Central memory CD8-positive, alpha-beta T cell (primary cell): ENCODE measurements at regions not wholly inside any gene's neighbourhood (a gene's known extent, or its start where the extent isn't known, plus 50 kb on each side); places are given as distances from the start of the nearest gene placed in this dataset.

ENCODE experiments used
- ATAC-seq: fragments of 150-1000 bp; cut with Tn5 transposase; replicated peaks from 2 replicates; pipeline ENCODE4 v1.10.0; 2022; ENCODE audit warnings: mild to moderate bottlenecking, moderate FRiP score, moderate number of reproducible peaks; ENCODE audit not compliant: poor library complexity, severe bottlenecking; ENCODE audit errors: extremely low read depth
- DNase-seq, 2 donors: peaks; one replicate each; pipeline ENCODE4 v3.0.0; 2021; ENCODE audit warnings: low spot score in 2 of 2
- H3K27ac Mint-ChIP-seq: one replicate; pipeline ENCODE4 v1.8.0; 2022; ENCODE audit warnings: low read depth, mild to moderate bottlenecking, moderate library complexity, mixed read lengths
- H3K27me3 Mint-ChIP-seq: one replicate; pipeline ENCODE4 v1.8.0; 2022; ENCODE audit warnings: mixed read lengths
- H3K36me3 Mint-ChIP-seq: one replicate; pipeline ENCODE4 v1.8.0; 2022; ENCODE audit warnings: mild to moderate bottlenecking, moderate library complexity, mixed read lengths; ENCODE audit not compliant: insufficient read depth
- H3K4me1 Mint-ChIP-seq: one replicate; pipeline ENCODE4 v1.8.0; 2022; ENCODE audit warnings: mixed read lengths
- H3K4me3 Mint-ChIP-seq: one replicate; pipeline ENCODE4 v1.8.0; 2022; ENCODE audit warnings: mild to moderate bottlenecking, moderate library complexity, mixed read lengths
- H3K9me3 Mint-ChIP-seq: one replicate; pipeline ENCODE4 v1.8.0; 2022; ENCODE audit warnings: mixed read lengths

DNA sequence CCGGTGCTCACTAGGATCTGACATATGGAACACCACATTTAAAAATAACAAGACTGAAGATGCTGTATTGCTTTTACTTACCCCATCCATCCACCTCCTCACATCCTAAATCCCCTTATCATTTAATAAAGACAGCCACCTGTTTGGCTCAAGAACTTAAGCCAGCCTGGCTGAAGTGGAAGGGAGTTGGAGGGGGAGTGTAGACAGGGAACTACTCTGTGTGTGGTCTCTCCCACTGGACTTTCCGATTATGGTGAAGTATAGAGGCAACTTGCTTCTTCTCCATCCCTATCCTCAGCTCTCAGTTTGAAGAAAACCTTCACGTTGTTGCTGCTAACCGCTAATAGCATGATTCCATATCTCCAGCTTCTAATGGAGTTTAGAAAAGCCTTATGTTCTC is 313.4 kb downstream of the CDH11 start:
- DNase-seq: no peak
- Mint-ChIP-seq H3K27me3 (no peaks in the 10 kb centered on the region), H3K27ac (no peak overlapping the region), H3K4me3 (no peak overlapping the region), H3K36me3 (no peaks in the 10 kb centered on the region), H3K4me1 (no peaks in the 10 kb centered on the region), H3K9me3 (peaks cover 37% of the 10 kb centered on the region)
- ATAC-seq: no peak

DNA sequence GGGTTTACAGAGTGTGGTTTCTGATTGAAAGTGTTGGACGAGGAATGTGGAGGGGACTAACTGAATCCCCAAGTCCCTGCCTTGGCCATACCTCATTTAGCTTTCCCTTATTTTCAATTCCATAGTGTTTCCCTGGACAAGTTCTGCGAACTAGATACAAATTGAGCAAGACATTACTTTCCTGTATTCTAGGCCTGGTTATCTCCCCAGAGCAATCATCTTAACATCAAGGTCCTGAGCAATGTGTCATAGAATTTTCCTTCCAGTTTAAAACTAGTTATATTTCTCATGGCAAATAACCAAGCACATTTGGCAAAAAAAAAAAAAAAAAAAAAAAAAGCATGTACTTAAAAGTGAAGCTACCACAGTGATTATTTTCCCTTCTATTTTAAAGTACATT is 330.1 kb downstream of the CDH11 start:
- peaks cover 21% of the 10 kb centered on the region for H3K9me3 Mint-ChIP-seq
- H3K27me3 Mint-ChIP-seq: no peaks in the 10 kb centered on the region
- H3K36me3 Mint-ChIP-seq: no peaks in the 10 kb centered on the region
- no peaks in the 10 kb centered on the region for H3K4me1 Mint-ChIP-seq
- DNase-seq (no peak), ATAC-seq (no peak)
- H3K4me3 Mint-ChIP-seq: no peak overlapping the region
- no peak overlapping the region for H3K27ac Mint-ChIP-seq

DNA sequence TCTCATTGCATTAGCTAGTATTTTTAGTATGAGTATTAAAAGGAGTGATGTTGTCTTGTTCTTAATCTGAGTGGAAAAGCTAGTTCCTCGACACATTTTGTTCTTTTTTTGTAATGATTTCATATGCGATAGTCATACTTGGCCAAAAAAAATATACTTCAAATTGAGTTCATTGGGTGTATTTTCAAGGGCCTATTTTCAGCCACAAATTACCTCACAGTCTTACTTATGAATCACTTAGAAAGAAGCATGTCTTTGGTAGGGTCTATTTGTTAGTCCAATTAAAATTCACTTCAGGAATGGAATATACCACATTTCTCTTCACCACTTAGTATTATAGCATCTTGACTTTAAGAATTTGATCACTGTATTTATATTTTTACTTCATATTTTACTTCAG is 337.2 kb downstream of the CDH11 start:
- DNase-seq: no peak
- Mint-ChIP-seq H3K4me1 (no peaks in the 10 kb centered on the region), H3K9me3 (peaks cover 12% of the 10 kb centered on the region)

GRCh38 chr16:64782484-64782883 is 339.4 kb downstream of the CDH11 start:
- no peak overlapping the region for H3K27ac Mint-ChIP-seq
- no peak overlapping the region for H3K4me3 Mint-ChIP-seq
- peaks cover 14% of the 10 kb centered on the region for H3K9me3 Mint-ChIP-seq
- no peaks in the 10 kb centered on the region for H3K27me3 Mint-ChIP-seq
- no peaks in the 10 kb centered on the region for H3K36me3 Mint-ChIP-seq
- ATAC-seq (no peak), DNase-seq (no peak)
- H3K4me1 Mint-ChIP-seq: no peaks in the 10 kb centered on the region

More for the DNA sequence above, 337.2 kb downstream of the CDH11 start:
- ATAC-seq: no peak
- H3K36me3 Mint-ChIP-seq: no peaks in the 10 kb centered on the region
- H3K4me3 Mint-ChIP-seq: no peak overlapping the region
- no peak overlapping the region for H3K27ac Mint-ChIP-seq
- H3K27me3 Mint-ChIP-seq: no peaks in the 10 kb centered on the region

- no peak for ATAC-seq
- Mint-ChIP-seq H3K27ac (no peak overlapping the region), H3K27me3 (no peaks in the 10 kb centered on the region), H3K9me3 (peaks cover 11% of the 10 kb centered on the region), H3K4me3 (no peak overlapping the region), H3K4me1 (no peaks in the 10 kb centered on the region), H3K36me3 (no peaks in the 10 kb centered on the region)
- DNase-seq: no peak
Observed at GRCh38 chr16:64780445-64780844, 341.4 kb downstream of the CDH11 start.

DNA sequence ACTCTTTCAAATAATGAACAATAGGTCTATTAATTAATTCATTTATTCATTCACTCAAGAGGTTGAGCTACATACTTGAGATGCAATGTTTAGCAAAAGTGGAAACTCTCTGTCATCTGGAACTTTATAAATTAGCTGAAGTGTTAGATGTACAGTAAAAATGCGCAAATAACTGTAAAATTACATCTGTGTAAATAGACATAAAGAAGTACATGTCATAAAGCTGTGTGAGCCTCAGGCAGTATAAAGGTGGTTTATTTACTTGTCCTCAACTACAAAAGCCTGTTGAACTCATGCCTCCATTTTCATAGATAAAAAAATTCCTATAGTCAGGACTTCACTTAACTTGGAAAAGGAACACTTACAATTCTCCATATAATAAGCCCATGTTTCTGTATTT is 343.1 kb downstream of the CDH11 start:
- Mint-ChIP-seq H3K27ac (no peak overlapping the region), H3K9me3 (peaks cover 22% of the 10 kb centered on the region), H3K4me3 (no peak overlapping the region), H3K36me3 (no peaks in the 10 kb centered on the region), H3K27me3 (no peaks in the 10 kb centered on the region), H3K4me1 (no peaks in the 10 kb centered on the region)
- DNase-seq: no peak
- no peak for ATAC-seq

DNA sequence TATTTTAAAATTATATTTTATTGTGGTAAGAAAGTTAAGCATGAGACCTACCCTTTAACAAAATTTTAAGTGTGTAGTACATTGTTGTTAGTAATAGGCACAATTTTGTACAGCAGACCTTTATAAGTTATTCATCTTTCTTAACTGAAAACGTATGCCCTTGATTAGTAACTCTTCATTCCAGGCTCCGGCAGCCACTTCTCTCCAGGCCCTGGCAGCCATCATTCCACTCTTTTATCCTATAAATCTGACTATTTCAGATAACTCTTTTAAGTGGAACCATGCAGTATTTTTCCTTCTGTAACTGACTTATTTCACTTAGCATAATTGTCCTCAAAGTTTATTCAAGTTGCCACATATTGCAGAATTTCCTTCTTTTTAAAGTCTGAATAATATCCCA is 348.2 kb downstream of the CDH11 start:
- Mint-ChIP-seq H3K4me1 (no peaks in the 10 kb centered on the region), H3K27me3 (no peaks in the 10 kb centered on the region), H3K36me3 (no peaks in the 10 kb centered on the region), H3K27ac (no peak overlapping the region), H3K4me3 (no peak overlapping the region), H3K9me3 (peaks cover 22% of the 10 kb centered on the region)
- DNase-seq: no peak
- no peak for ATAC-seq

DNA sequence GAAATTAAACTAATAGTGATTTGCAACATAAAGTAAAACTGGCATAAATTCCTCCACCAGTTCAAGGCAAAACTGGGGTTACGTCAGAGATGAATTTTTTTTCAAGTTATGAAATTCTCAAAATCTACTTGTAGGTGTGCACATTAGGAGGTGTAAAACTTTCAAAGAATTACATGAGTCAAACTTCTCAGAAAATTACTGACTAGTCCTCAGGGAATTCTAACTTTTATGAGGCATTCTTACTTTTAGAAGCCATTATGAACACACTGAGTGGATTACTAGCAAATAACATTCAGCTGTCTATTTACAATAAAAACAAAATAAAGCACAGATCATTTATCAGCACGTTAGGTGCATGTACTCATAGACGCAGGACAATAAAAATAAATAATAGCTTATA is 348.7 kb downstream of the CDH11 start:
- Mint-ChIP-seq H3K4me3 (no peak overlapping the region), H3K27me3 (no peaks in the 10 kb centered on the region), H3K36me3 (no peaks in the 10 kb centered on the region), H3K9me3 (peaks cover 22% of the 10 kb centered on the region), H3K27ac (no peak overlapping the region), H3K4me1 (no peaks in the 10 kb centered on the region)
- DNase-seq: no peak
- no peak for ATAC-seq

GRCh38 chr16:64771273-64771672 is 350.6 kb downstream of the CDH11 start:
- DNase-seq: no peak
- Mint-ChIP-seq H3K4me3 (no peak overlapping the region), H3K4me1 (no peaks in the 10 kb centered on the region), H3K36me3 (no peaks in the 10 kb centered on the region), H3K27me3 (no peaks in the 10 kb centered on the region), H3K9me3 (peaks cover 26% of the 10 kb centered on the region), H3K27ac (no peak overlapping the region)
- ATAC-seq: no peak

DNA sequence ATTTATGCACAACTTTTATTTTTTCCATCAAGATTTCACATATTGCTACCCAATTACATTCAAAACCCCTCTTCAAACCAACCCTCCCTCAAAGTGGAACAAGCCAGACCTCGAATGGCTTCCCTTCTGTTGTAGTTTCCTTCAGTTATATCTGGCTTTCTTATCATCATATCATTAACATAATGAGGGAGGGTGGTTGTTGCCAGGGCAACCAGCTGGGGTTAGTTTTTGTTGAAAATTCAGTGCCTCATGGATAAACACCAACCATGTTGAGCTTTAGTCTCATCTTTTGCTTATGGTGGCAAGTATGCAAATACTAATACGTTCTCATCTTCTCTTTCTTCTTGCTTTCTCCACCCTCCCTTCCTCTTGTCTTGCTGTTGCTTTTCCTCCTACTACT is 359.7 kb downstream of the CDH11 start:
- no peak for ATAC-seq
- Mint-ChIP-seq H3K27ac (no peak overlapping the region), H3K4me1 (no peaks in the 10 kb centered on the region), H3K36me3 (peaks cover 1% of the 10 kb centered on the region), H3K9me3 (peaks cover 35% of the 10 kb centered on the region), H3K27me3 (no peaks in the 10 kb centered on the region), H3K4me3 (no peak overlapping the region)
- DNase-seq: no peak

DNA sequence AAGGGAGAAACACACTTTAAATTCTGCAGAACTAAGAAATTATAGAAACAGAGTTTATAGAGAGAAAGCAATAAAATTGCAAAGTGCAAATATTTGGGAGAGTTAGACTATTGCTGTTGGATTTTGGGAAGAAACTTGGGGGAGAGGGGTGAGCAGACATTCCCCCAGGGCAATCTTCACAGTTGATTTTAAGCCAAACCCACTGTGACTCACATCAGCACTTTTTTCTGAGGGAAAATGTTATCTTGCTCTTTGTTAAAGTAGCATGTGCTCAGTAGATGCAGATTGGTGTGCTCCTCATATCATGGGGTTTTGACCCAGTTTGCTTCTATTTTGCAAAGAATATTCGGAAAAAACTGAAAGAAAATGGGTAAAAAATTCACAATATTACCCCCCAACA is 367.6 kb downstream of the CDH11 start:
- DNase-seq: no peak
- no peak for ATAC-seq
- Mint-ChIP-seq H3K4me1 (no peaks in the 10 kb centered on the region), H3K27me3 (no peaks in the 10 kb centered on the region), H3K9me3 (peaks cover 12% of the 10 kb centered on the region), H3K36me3 (no peaks in the 10 kb centered on the region), H3K4me3 (no peak overlapping the region), H3K27ac (no peak overlapping the region)

GRCh38 chr16:64751906-64752305 is 370.0 kb downstream of the CDH11 start:
- no peak for ATAC-seq
- H3K27ac Mint-ChIP-seq: no peak overlapping the region
- H3K27me3 Mint-ChIP-seq: no peaks in the 10 kb centered on the region
- H3K4me1 Mint-ChIP-seq: no peaks in the 10 kb centered on the region
- H3K9me3 Mint-ChIP-seq: peaks cover 12% of the 10 kb centered on the region
- no peak for DNase-seq
- H3K4me3 Mint-ChIP-seq: no peak overlapping the region
- peaks cover 1% of the 10 kb centered on the region for H3K36me3 Mint-ChIP-seq

- Mint-ChIP-seq H3K4me1 (no peaks in the 10 kb centered on the region), H3K4me3 (no peak overlapping the region), H3K27me3 (no peaks in the 10 kb centered on the region), H3K36me3 (peaks cover 1% of the 10 kb centered on the region), H3K27ac (no peak overlapping the region), H3K9me3 (peaks cover 13% of the 10 kb centered on the region)
- ATAC-seq (no peak), DNase-seq (no peak)
Observed at GRCh38 chr16:64749346-64749745, 372.5 kb downstream of the CDH11 start.
